Upper lobe of left lung (tissue), 4 donors: ENCODE measurements at regions not wholly inside any gene's neighbourhood (a gene's known extent, or its start where the extent isn't known, plus 50 kb on each side); places are given as distances from the start of the nearest gene placed in this dataset.

Experiments
- EP300 ChIP-seq, 4 donors: sonication (generic); formaldehyde crosslinking; IDR thresholded peaks; one replicate each; pipeline ENCODE4 v1.5.1; 2017; ENCODE audit warnings: antibody characterized with exemption in 4 of 4, control low read depth in 2 of 4
- POLR2A ChIP-seq, 4 donors: fragments of 450-650 bp; IDR thresholded peaks; one replicate each; pipeline ENCODE4 v1.5.1; 2016 to 2017; ENCODE audit warnings: antibody characterized with exemption in 4 of 4, mild to moderate bottlenecking in 2 of 4
- POLR2AphosphoS5 ChIP-seq, 2 donors: sonication (generic); formaldehyde crosslinking; IDR thresholded peaks; one replicate each; pipeline ENCODE4 v1.5.1; 2017; ENCODE audit warnings: antibody characterized with exemption in 2 of 2
- TF ChIP-seq, protein P1 (sequence below), 6 experiments: fragments of 450-650 bp in 4 of 6; fragments of 200-600 bp in 2 of 6; sonication (generic) in 2 of 6; IDR thresholded peaks; one replicate each; pipeline ENCODE4 v1.5.1; 2016 to 2019; ENCODE audit warnings: antibody characterized with exemption in 6 of 6

DNA sequence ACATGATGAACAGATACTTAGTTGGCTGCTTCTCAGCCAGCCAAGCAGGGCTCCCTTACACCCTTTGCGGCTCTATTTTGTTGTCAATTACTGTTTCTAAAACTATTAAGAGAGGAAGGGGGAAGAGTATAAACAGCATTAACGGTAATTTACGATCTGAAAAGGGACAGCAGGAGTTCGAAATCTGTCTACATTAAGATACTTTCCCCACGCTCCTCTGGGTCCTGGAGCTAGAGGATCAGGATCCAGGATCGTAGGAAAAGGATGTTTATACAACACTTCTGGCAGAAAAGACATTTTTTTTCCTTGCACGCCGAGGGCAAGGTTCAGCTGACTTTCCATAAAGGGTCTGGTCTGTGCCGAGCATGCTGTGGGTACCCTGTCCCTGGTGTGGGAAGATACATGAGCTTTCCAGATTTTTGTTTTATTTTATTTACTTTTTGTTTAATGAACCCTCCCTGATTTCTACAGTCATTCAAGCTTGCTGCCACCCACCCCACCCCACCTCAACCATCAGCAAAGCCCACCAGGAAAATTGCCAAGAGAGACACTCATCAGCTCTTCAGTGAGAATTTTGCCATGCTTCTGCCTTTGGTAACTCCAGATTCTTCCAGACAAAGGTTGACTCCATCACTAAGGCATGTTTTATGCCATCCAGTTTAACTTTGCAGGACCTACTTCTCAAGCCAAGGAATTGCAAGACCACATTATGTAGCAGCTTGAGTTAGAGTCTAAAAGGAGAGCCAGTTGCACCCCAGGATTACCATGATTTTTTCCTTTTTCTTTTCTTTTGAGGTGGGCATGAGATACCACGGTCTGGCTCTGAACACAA is 188.1 kb downstream of the QDPR start:
- no peak for TF ChIP-seq POLR2A (IDR thresholded peaks at IDR 0.05)
- TF ChIP-seq, protein P1, sequence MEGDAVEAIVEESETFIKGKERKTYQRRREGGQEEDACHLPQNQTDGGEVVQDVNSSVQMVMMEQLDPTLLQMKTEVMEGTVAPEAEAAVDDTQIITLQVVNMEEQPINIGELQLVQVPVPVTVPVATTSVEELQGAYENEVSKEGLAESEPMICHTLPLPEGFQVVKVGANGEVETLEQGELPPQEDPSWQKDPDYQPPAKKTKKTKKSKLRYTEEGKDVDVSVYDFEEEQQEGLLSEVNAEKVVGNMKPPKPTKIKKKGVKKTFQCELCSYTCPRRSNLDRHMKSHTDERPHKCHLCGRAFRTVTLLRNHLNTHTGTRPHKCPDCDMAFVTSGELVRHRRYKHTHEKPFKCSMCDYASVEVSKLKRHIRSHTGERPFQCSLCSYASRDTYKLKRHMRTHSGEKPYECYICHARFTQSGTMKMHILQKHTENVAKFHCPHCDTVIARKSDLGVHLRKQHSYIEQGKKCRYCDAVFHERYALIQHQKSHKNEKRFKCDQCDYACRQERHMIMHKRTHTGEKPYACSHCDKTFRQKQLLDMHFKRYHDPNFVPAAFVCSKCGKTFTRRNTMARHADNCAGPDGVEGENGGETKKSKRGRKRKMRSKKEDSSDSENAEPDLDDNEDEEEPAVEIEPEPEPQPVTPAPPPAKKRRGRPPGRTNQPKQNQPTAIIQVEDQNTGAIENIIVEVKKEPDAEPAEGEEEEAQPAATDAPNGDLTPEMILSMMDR (IDR thresholded peaks at IDR 0.05) = no peak
- TF ChIP-seq POLR2AphosphoS5 (IDR thresholded peaks at IDR 0.05) = no peak
- no peak for TF ChIP-seq EP300 (IDR thresholded peaks at IDR 0.05)
